A549 (cell line): ENCODE measurements at regions not wholly inside any gene's neighbourhood (a gene's known extent, or its start where the extent isn't known, plus 50 kb on each side); places are given as distances from the start of the nearest gene placed in this dataset.

Source experiments
- POLR2A ChIP-seq: IDR thresholded peaks from 2 replicates; pipeline ENCODE4 v1.6.1; 2012; ENCODE audit warnings: mild to moderate bottlenecking, low read length
- POLR2AphosphoS2 ChIP-seq: conservative IDR thresholded peaks from 2 replicates; pipeline ENCODE4 v1.6.1; 2012; ENCODE audit warnings: low read length, improper control_type of control experiment, inconsistent platforms

- TF ChIP-seq POLR2A, result no peak
- TF ChIP-seq POLR2AphosphoS2, result no peak
Observed at GRCh38 chr1:209326076-209326475, 257.4 kb upstream of the CAMK1G start.
